Ovary (tissue), 3 donors: ENCODE measurements at regions not wholly inside any gene's neighbourhood (a gene's known extent, or its start where the extent isn't known, plus 50 kb on each side); places are given as distances from the start of the nearest gene placed in this dataset.

ENCODE experiments used
- POLR2A ChIP-seq: fragments of 450-650 bp; IDR thresholded peaks from one replicate; pipeline ENCODE4 v1.6.1; 2017; ENCODE audit warnings: antibody characterized with exemption, mild to moderate bottlenecking, moderate library complexity
- TF ChIP-seq, protein P1 (sequence below), 3 donors: fragments of 450-650 bp in 2 of 3; fragments of 200-600 bp in 1 of 3; IDR thresholded peaks; one replicate each; pipeline versions ENCODE4 v1.5.1 to v1.8.0; 2016 to 2022; ENCODE audit warnings: antibody characterized with exemption in 3 of 3, mild to moderate bottlenecking in 1 of 3
- donor health status: DM: no; HTN: no; CAD: no.

DNA sequence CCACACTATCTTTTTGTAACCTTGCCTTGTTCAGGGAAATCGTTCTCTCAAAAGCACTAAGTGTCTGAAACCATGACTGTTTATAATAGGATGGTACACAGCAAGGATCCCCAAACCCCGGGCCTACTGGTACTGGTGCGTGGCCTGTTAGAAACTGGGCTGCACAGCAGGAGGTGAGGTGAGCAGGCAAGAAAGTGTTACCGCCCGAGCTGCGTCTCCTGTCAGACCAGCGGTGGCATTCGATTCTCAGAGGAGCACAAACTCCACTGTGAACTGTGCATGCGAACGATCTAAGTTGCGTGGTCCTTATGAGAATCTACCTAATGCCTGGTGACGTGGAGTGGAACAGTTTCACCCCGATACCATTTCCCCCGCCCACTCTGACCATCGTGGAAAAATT, 81.8 kb upstream of the KCNJ3 start:
- TF ChIP-seq POLR2A, result no peak
- TF ChIP-seq, protein P1, sequence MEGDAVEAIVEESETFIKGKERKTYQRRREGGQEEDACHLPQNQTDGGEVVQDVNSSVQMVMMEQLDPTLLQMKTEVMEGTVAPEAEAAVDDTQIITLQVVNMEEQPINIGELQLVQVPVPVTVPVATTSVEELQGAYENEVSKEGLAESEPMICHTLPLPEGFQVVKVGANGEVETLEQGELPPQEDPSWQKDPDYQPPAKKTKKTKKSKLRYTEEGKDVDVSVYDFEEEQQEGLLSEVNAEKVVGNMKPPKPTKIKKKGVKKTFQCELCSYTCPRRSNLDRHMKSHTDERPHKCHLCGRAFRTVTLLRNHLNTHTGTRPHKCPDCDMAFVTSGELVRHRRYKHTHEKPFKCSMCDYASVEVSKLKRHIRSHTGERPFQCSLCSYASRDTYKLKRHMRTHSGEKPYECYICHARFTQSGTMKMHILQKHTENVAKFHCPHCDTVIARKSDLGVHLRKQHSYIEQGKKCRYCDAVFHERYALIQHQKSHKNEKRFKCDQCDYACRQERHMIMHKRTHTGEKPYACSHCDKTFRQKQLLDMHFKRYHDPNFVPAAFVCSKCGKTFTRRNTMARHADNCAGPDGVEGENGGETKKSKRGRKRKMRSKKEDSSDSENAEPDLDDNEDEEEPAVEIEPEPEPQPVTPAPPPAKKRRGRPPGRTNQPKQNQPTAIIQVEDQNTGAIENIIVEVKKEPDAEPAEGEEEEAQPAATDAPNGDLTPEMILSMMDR (IDR thresholded peaks at IDR 0.05), result no peak
